ENCODE measurements at regions not wholly inside any gene's neighbourhood (a gene's known extent, or its start where the extent isn't known, plus 50 kb on each side); places are given as distances from the start of the nearest gene placed in this dataset.

- CTCF ChIA-PET (ENCODE audit: partially characterized antibody), result interaction anchor here (0.7 to 2.6 kb wide), 11 partner anchors 13 to 584 kb away, joined by 3 to 8 read pairs (median 4); no protein-coding TSS in a partner anchor
- TF ChIP-seq HDAC6 (IDR thresholded peaks at IDR 0.05; ENCODE audit: low read depth, low read length), result no peak
- TF ChIP-seq CBX8 (IDR thresholded peaks at IDR 0.05; ENCODE audit: borderline replicate concordance, low read depth, low read length), result no peak
- TF ChIP-seq YY1 (IDR thresholded peaks at IDR 0.05; ENCODE audit: low read depth, low read length), result no peak
- TF ChIP-seq CTBP2 (IDR thresholded peaks at IDR 0.05; ENCODE audit: borderline replicate concordance, insufficient read depth, insufficient read length, low read length), result no peak
These were observed 50.8 kb upstream of the SMAD6 start for GRCh38 chr15:66651198-66651597.

More at GRCh38 chr15:66651198-66651597, 50.8 kb upstream of the SMAD6 start:
- FAIRE-seq, result no peak
- Histone ChIP-seq H3K4me1 (replicated peaks in 1 of 4; ENCODE audit: control insufficient read depth in 3 of 4, insufficient read depth in 4 of 4, low read length in 3 of 4) (peaks cover 8 to 24% (median 14%) of the 10 kb centered on the region in 4 experiments), H3K79me1 (ENCODE audit: low read depth, low read length) (no peaks in the 10 kb centered on the region), H3K9me3 (ENCODE audit: insufficient read depth in 2 of 2, low read depth in 1 of 2, low read length in 1 of 2) (no peaks in the 10 kb centered on the region), H3K14ac (ENCODE audit: insufficient read length) (no peak overlapping the region), H2BK120ac (replicated peaks; ENCODE audit: low read depth, low read length) (no peak overlapping the region), H2BK5ac (ENCODE audit: low read depth, low read length) (no peak overlapping the region), H3K56ac (replicated peaks; ENCODE audit: insufficient read length, low read depth, low read length) (no peak overlapping the region), H4K8ac (ENCODE audit: extremely low read depth, insufficient read depth, low read length) (no peak overlapping the region), H2AK5ac (ENCODE audit: low read depth, low read length) (no peak overlapping the region), H3K27ac (ENCODE audit: low read depth, low read length) (no peak overlapping the region), H3K23ac (ENCODE audit: insufficient read length) (no peak overlapping the region), H3K79me2 (ENCODE audit: control insufficient read depth in 1 of 2, insufficient read depth in 2 of 2, low read length in 2 of 2) (no peaks in the 10 kb centered on the region), H2BK20ac (ENCODE audit: low read length) (no peak overlapping the region), H3K9ac (replicated peaks in 1 of 4; ENCODE audit: extremely low read depth in 1 of 4, low read depth in 3 of 4, low read length in 3 of 4) (no peak overlapping the region), H3K4ac (replicated peaks; ENCODE audit: insufficient read length, low read depth, low read length) (no peak overlapping the region), H3K4me2 (ENCODE audit: insufficient read depth in 1 of 2, low read depth in 2 of 2, low read length in 2 of 2) (no peak overlapping the region), H3K36me3 (ENCODE audit: control insufficient read depth in 2 of 4, insufficient read depth in 4 of 4, low read length in 3 of 4) (no peaks in the 10 kb centered on the region), H2BK15ac (ENCODE audit: low read length) (no peak overlapping the region), H3K18ac (ENCODE audit: extremely low read depth, low read length) (no peak overlapping the region), H3K23me2 (ENCODE audit: low read depth, low read length) (peaks cover 2% of the 10 kb centered on the region; the same call in 1 of the 2 replicates), H2AFZ (ENCODE audit: low read length) (no peak overlapping the region), H2BK12ac (ENCODE audit: low read depth, low read length) (no peak overlapping the region), H3K4me3 (ENCODE audit: extremely low read depth in 1 of 4, insufficient read depth in 2 of 4, low read depth in 3 of 4, low read length in 4 of 4) (no peak overlapping the region), H3K27me3 (replicated peaks in 1 of 4; ENCODE audit: control insufficient read depth in 3 of 4, extremely low read depth in 1 of 4, insufficient read depth in 3 of 4, low read length in 3 of 4) (peaks cover 0 to 2% (median 0%) of the 10 kb centered on the region in 4 experiments; a peak in 1 of 7 replicates), H4K20me1 (replicated peaks in 1 of 2; ENCODE audit: control insufficient read depth in 1 of 2, insufficient read depth in 2 of 2, low read length in 2 of 2) (no peaks in the 10 kb centered on the region), H4K5ac (ENCODE audit: insufficient read length, low read depth, low read length) (no peak overlapping the region), H4K91ac (replicated peaks; ENCODE audit: insufficient read length, low read length) (no peak overlapping the region)
- DNase-seq (ENCODE audit: low read depth in 1 of 2, low spot score in 2 of 2), result no peak
- POLR2A ChIA-PET (ENCODE audit: partially characterized antibody), result no interaction called here
- 87% methylated on average over 3 of the region's 3 CpGs; no CpG with 5 or more reads in 1 of the 2 experiments for WGBS, 2 experiments (ENCODE audit: extremely low coverage in 1 of 2, insufficient coverage in 1 of 2, insufficient read length in 1 of 2, insufficient replicate concordance in 2 of 2, low coverage in 1 of 2, low lambda C conversion rate in 2 of 2, missing lambda C conversion rate in 1 of 2)
